Osteocyte (in vitro differentiated cells): ENCODE measurements at regions not wholly inside any gene's neighbourhood (a gene's known extent, or its start where the extent isn't known, plus 50 kb on each side); places are given as distances from the start of the nearest gene placed in this dataset.

Experiments
- DNase-seq: peaks from one replicate; pipeline ENCODE4 v3.0.0; 2021; ENCODE audit warnings: mixed read lengths; ENCODE audit not compliant: unreplicated experiment; ENCODE audit errors: extremely low spot score
- H3K27ac Mint-ChIP-seq: one replicate; pipeline ENCODE4 v1.8.0; 2021; ENCODE audit warnings: mild to moderate bottlenecking, mixed read lengths; ENCODE audit not compliant: unreplicated experiment
- H3K27me3 Mint-ChIP-seq: one replicate; pipeline ENCODE4 v1.8.0; 2021; ENCODE audit warnings: mixed read lengths; ENCODE audit not compliant: unreplicated experiment
- H3K36me3 Mint-ChIP-seq: one replicate; pipeline ENCODE4 v1.8.0; 2021; ENCODE audit warnings: mixed read lengths; ENCODE audit not compliant: unreplicated experiment
- H3K4me1 Mint-ChIP-seq: one replicate; pipeline ENCODE4 v1.8.0; 2021; ENCODE audit warnings: mixed read lengths; ENCODE audit not compliant: unreplicated experiment
- H3K4me3 Mint-ChIP-seq: one replicate; pipeline ENCODE4 v1.8.0; 2021; ENCODE audit warnings: mild to moderate bottlenecking, moderate library complexity, mixed read lengths; ENCODE audit not compliant: unreplicated experiment
- H3K9me3 Mint-ChIP-seq: one replicate; pipeline ENCODE4 v1.8.0; 2021; ENCODE audit warnings: mixed read lengths; ENCODE audit not compliant: unreplicated experiment
- TF ChIP-seq, protein P1 (sequence below): fragments of 200-600 bp; sonication (generic); IDR thresholded peaks from 2 replicates; pipeline ENCODE4 v1.5.0; 2021; ENCODE audit warnings: antibody characterized with exemption, mild to moderate bottlenecking, moderate library complexity

- no peak overlapping the region for H3K4me3 Mint-ChIP-seq
Measured at GRCh38 chr5:124395926-124396325, 350.5 kb downstream of the ZNF608 start.

DNA sequence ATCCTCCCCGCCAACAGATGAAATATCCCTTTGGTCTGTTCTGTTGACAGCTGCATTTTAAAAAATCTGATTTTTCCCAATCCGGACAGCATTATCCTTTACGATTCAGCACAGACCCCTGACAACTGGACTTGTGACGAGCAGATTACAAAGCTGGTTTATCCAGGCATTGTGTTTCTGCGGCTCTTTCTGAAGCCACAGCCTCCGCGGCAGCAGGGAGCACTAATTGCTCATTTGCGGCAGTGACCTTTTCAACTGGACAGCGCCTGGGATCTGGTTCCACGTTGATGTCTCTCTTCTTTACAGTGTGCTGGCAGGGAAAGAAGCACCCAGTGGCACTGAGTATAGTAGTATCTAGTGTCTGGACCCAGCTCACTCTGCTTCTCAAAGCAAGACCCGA lies 351.2 kb downstream of the ZNF608 start:
- Mint-ChIP-seq H3K36me3 (peaks cover 6% of the 10 kb centered on the region), H3K27me3 (peaks cover 8% of the 10 kb centered on the region), H3K27ac (no peak overlapping the region), H3K4me3 (no peak overlapping the region), H3K9me3 (peaks cover 6% of the 10 kb centered on the region), H3K4me1 (peaks cover 29% of the 10 kb centered on the region)
- DNase-seq: no peak
- TF ChIP-seq, protein P1, sequence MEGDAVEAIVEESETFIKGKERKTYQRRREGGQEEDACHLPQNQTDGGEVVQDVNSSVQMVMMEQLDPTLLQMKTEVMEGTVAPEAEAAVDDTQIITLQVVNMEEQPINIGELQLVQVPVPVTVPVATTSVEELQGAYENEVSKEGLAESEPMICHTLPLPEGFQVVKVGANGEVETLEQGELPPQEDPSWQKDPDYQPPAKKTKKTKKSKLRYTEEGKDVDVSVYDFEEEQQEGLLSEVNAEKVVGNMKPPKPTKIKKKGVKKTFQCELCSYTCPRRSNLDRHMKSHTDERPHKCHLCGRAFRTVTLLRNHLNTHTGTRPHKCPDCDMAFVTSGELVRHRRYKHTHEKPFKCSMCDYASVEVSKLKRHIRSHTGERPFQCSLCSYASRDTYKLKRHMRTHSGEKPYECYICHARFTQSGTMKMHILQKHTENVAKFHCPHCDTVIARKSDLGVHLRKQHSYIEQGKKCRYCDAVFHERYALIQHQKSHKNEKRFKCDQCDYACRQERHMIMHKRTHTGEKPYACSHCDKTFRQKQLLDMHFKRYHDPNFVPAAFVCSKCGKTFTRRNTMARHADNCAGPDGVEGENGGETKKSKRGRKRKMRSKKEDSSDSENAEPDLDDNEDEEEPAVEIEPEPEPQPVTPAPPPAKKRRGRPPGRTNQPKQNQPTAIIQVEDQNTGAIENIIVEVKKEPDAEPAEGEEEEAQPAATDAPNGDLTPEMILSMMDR: no peak

More at GRCh38 chr5:124395926-124396325, 350.5 kb downstream of the ZNF608 start:
- Mint-ChIP-seq H3K9me3 (peaks cover 2% of the 10 kb centered on the region), H3K36me3 (peaks cover 1% of the 10 kb centered on the region), H3K4me1 (peaks cover 34% of the 10 kb centered on the region), H3K27me3 (peaks cover 8% of the 10 kb centered on the region), H3K27ac (no peak overlapping the region)
- TF ChIP-seq, protein P1: no peak
- no peak for DNase-seq

- Mint-ChIP-seq H3K36me3 (peaks cover 10% of the 10 kb centered on the region), H3K27ac (no peak overlapping the region), H3K4me3 (no peak overlapping the region), H3K9me3 (peaks cover 11% of the 10 kb centered on the region), H3K4me1 (peaks cover 26% of the 10 kb centered on the region), H3K27me3 (peaks cover 8% of the 10 kb centered on the region)
- no peak for DNase-seq
- TF ChIP-seq, protein P1: no peak
Measured at GRCh38 chr5:124394700-124395245, 351.7 kb downstream of the ZNF608 start.

DNA sequence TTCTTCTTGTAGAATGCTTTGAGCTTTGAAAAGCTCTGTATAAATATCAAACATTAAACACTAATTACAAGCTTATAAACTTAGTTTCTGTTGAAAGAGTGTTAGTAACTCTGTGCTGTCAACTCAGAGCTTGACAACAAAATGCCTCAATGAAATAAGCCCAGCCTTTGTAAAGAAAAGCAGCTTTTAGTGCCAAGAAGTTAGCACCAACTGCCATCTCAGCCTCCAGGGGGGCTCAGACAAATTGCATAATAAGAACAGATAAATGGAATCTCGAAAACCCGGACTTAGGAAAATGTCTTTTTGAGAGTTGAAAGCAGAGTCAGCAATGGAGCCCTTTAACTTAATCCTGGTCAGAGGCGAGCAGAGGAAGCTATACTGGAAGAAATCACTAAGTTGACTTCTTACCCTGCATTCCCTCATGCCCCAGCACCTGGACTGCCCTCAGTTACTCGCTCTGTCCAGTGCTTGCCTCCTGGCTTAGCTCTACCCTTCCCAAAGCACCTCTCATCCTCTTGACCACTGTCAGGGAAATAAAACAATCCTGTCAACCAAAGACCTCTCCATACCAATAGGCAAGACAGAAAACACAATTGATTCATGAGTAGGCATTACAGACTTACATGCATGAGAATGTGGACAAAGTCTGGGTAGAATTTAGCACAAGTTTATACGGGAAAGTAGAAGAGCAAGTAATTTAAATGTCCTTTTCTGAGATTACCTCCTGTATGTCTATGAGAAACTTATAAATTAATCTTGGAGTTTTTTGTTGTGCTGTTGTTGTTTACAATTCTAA lies 352.7 kb downstream of the ZNF608 start:
- peaks cover 11% of the 10 kb centered on the region for H3K36me3 Mint-ChIP-seq

GRCh38 chr5:124383693-124384092 lies 362.7 kb downstream of the ZNF608 start:
- Mint-ChIP-seq H3K4me1 (no peaks in the 10 kb centered on the region), H3K9me3 (peaks cover 52% of the 10 kb centered on the region), H3K4me3 (no peak overlapping the region)

More for the DNA sequence above, 352.7 kb downstream of the ZNF608 start:
- Mint-ChIP-seq H3K4me3 (no peak overlapping the region), H3K27ac (no peak overlapping the region), H3K9me3 (peaks cover 17% of the 10 kb centered on the region), H3K27me3 (peaks cover 8% of the 10 kb centered on the region), H3K4me1 (peaks cover 17% of the 10 kb centered on the region)
- no peak for DNase-seq
- TF ChIP-seq, protein P1: no peak

More at GRCh38 chr5:124383693-124384092, 362.7 kb downstream of the ZNF608 start:
- no peak for DNase-seq
- TF ChIP-seq, protein P1: no peak
- peaks cover 19% of the 10 kb centered on the region for H3K36me3 Mint-ChIP-seq
- H3K27me3 Mint-ChIP-seq: peaks cover 2% of the 10 kb centered on the region
- H3K27ac Mint-ChIP-seq: no peak overlapping the region
